ENCODE measurements at regions not wholly inside any gene's neighbourhood (a gene's known extent, or its start where the extent isn't known, plus 50 kb on each side); places are given as distances from the start of the nearest gene placed in this dataset.

- DNase-seq (ENCODE audit: low spot score) (no peak), ATAC-seq (no peak), FAIRE-seq (no peak)
- 0% methylated on average over 1 of the region's 1 CpG for WGBS (ENCODE audit: low lambda C conversion rate)
- Histone ChIP-seq H3K27ac (ENCODE audit: extremely low read length, insufficient read depth, low read length) (no peak overlapping the region), H4K20me1 (ENCODE audit: insufficient read depth, low read length) (no peaks in the 10 kb centered on the region), H3K9ac (ENCODE audit: insufficient read depth, low read depth, low read length) (no peak overlapping the region), H3K4me3 (replicated peaks in 1 of 3; ENCODE audit: insufficient read depth in 1 of 3, low read depth in 2 of 3, low read length in 3 of 3) (no peak overlapping the region), H3K27me3 (ENCODE audit: control insufficient read depth in 1 of 2, insufficient read depth in 2 of 2, low read length in 2 of 2) (no peaks in the 10 kb centered on the region), H3K36me3 (replicated peaks in 1 of 2; ENCODE audit: control insufficient read depth in 1 of 2, insufficient read depth in 2 of 2, low read length in 2 of 2) (no peaks in the 10 kb centered on the region), H3K4me1 (ENCODE audit: insufficient read depth, low read length) (no peaks in the 10 kb centered on the region), H3K9me3 (ENCODE audit: low read length) (peaks cover 18% of the 10 kb centered on the region), H3K79me2 (ENCODE audit: insufficient read depth, low read length) (no peaks in the 10 kb centered on the region), H3K4me2 (ENCODE audit: low read depth, low read length) (no peak overlapping the region), H2AFZ (ENCODE audit: low read length) (no peak overlapping the region)
- BruUV-seq (replicated peaks): no TSS peak
- CTCF ChIA-PET (ENCODE audit: low intra/inter-chr PET ratio, low total read pairs): no interaction called here
- TF ChIP-seq ZFP36L2 (CRISPR knock-in tag; IDR thresholded peaks at IDR 0.05) (no peak), HMG20A (CRISPR knock-in tag; IDR thresholded peaks at IDR 0.05; ENCODE audit: borderline replicate concordance) (no peak), USF2 (IDR thresholded peaks at IDR 0.05; ENCODE audit: low read depth, low read length) (no peak), USF2 (CRISPR knock-in tag; IDR thresholded peaks at IDR 0.05; ENCODE audit: borderline replicate concordance) (no peak), TFAP4 (IDR thresholded peaks at IDR 0.05; ENCODE audit: borderline replicate concordance, low read depth) (no peak), GATAD2A (CRISPR knock-in tag; IDR thresholded peaks at IDR 0.05) (no peak), IRX3 (CRISPR knock-in tag; IDR thresholded peaks at IDR 0.05; ENCODE audit: borderline replicate concordance, low read depth) (no peak), ZNF180 (CRISPR knock-in tag; IDR thresholded peaks at IDR 0.05; ENCODE audit: borderline replicate concordance, low read depth) (no peak), ZBTB7A (CRISPR knock-in tag; IDR thresholded peaks at IDR 0.05) (no peak), MTF2 (CRISPR knock-in tag; IDR thresholded peaks at IDR 0.05; ENCODE audit: borderline replicate concordance) (no peak), SETDB1 (CRISPR knock-in tag; IDR thresholded peaks at IDR 0.05; ENCODE audit: borderline replicate concordance) (no peak), JDP2 (CRISPR knock-in tag; IDR thresholded peaks at IDR 0.05; ENCODE audit: borderline replicate concordance) (no peak)
- intact Hi-C loops (cut with micrococcal nuclease; ENCODE audit: unreplicated experiment) (no loop called here), in situ Hi-C loops (cut with HindIII; ENCODE audit: extremely low pct_ligation_motif_present, low pct_unique_long_range_greater_than_20kb) (no loop called here)
- POLR2A ChIA-PET: no interaction called here
Observed at GRCh38 chr4:23005691-23006090, 313.0 kb downstream of the GBA3 start.

Data from HepG2 (cell line).